ENCODE measurements at regions not wholly inside any gene's neighbourhood (a gene's known extent, or its start where the extent isn't known, plus 50 kb on each side); places are given as distances from the start of the nearest gene placed in this dataset.
A peak's percentile ranks its signal among the peaks of the same experiment; 100 is the strongest.

DNA sequence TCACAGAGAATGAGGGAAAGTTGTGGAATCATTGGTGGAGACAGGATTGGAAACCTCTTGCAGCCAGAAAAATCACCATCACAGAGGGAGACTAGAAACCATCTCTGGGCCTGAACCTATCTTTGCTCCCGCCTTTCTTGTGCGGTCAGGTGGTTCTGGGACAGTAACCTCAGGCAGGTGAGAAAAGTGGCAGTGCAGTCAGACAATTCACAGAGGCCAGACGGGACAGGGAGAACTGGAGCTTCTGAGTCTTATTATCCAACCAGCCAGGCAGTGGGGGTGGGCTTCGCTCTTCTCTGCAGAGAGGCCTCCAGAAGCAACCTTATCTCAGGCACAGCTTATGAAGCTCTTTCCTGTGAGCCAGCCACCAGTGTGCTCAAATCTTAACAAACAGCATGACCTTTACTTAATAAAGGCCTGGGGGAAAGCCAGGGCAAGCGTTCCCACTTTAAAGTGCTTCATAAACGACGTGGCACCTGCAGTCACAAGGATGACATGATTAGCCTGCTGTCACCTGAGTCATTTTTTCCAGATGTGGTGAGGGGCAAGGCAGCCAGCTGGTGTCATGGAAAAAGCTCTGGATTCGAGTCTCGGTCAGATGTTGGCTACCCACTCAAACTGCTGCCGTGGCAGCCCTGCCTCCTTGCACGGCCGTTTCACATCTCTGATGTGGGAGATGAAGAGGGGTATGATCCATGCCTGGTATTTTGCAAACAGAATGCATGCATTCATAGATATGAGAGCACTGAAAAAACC, 109.7 kb downstream of the B3GNT2 start:
- H3K36me3 Mint-ChIP-seq (ENCODE audit: low read depth): peaks cover 9% of the 10 kb centered on the region
- peak overlapping the region; percentile 98 for H3K27ac Mint-ChIP-seq
- no peaks in the 10 kb centered on the region for H3K9me3 Mint-ChIP-seq (ENCODE audit: insufficient read depth)
- H3K27me3 Mint-ChIP-seq (ENCODE audit: low read depth): no peaks in the 10 kb centered on the region
- ATAC-seq (peak; percentile 28), DNase-seq (peak; percentile 67)
- H3K4me3 Mint-ChIP-seq: peak overlapping the region; percentile 5
- POLR2A ChIA-PET: interaction anchor here (0.7 to 2.0 kb wide), 6 partner anchors 8 to 110 kb away, joined by 3 to 11 read pairs (median 4); partner anchors contain the start of gene B3GNT2
- CTCF ChIA-PET: interaction anchor here (0.9 to 1.9 kb wide), 4 partner anchors 8 to 105 kb away, joined by 3 to 6 read pairs (median 4); no protein-coding TSS in a partner anchor
- H3K4me1 Mint-ChIP-seq (ENCODE audit: low read depth): peaks cover 93% of the 10 kb centered on the region

DNA sequence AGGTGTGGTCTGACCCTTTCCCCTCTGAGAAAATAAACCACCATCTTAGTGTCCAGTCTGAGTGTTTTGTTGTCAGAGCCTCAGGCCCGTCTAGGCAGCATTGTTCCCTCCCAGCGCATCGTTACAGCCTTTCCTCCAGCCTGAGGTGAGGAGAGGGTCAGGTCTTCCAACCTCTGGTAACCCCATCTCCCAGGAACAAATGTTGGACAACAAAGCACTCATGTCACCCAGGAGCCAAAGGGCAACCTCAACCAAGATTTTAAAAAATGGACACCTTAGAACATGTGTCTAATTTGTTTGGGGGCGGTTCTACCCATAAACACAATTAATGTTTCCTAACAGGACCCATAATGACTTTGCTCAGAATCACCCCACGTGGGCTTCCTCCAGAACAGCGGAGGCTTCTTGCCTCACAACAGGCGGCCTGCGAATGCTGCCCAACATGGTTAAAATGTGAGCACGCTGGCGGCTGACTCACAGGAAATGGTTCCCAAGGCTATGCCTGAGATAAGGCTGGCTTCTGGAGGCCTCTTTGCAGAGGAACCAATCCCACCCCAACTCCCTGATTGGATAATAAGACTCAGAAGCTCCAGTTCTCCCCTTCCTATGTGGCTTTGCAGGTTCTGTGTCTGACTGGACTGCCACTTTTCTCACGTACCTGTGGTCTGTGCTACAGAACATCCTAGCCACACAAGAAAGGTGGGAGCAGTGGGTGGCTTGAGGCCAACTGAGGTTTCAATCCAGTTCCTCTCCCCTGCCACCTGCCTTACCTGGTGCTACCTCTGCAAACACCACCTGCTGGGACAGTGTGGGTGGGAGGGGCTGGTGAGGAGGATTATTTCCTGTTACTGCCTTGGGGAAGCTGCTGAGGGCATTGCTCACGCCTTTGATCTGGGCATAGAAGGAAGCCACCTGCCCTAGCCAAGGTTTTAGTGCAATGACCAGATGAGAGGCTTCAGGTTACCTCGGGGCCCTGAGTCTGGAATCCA, 108.8 kb downstream of the B3GNT2 start:
- ChIA-PET CTCF (interaction anchor here (1.1 to 3.6 kb wide), 7 partner anchors 8 to 106 kb away, joined by 3 to 16 read pairs (median 5); no protein-coding TSS in a partner anchor), POLR2A (interaction anchor here (0.6 to 1.6 kb wide), 3 partner anchors 9 to 86 kb away, joined by 3 to 8 read pairs (median 4); no protein-coding TSS in a partner anchor)
- H3K36me3 Mint-ChIP-seq (ENCODE audit: low read depth): peaks cover 9% of the 10 kb centered on the region
- H3K27ac Mint-ChIP-seq: peak overlapping the region; percentile 98
- DNase-seq (peak; percentile 75), ATAC-seq (peak; percentile 46)
- no peaks in the 10 kb centered on the region for H3K27me3 Mint-ChIP-seq (ENCODE audit: low read depth)
- peak overlapping the region; percentile 61 for H3K4me3 Mint-ChIP-seq
- H3K9me3 Mint-ChIP-seq (ENCODE audit: insufficient read depth): no peaks in the 10 kb centered on the region
- H3K4me1 Mint-ChIP-seq (ENCODE audit: low read depth): peaks cover 88% of the 10 kb centered on the region

GRCh38 chr2:62303788-62304187, 107.9 kb downstream of the B3GNT2 start:
- Mint-ChIP-seq H3K9me3 (ENCODE audit: insufficient read depth) (no peaks in the 10 kb centered on the region), H3K4me1 (ENCODE audit: low read depth) (peaks cover 81% of the 10 kb centered on the region), H3K4me3 (peak overlapping the region; percentile 61), H3K27ac (peak overlapping the region; percentile 98), H3K36me3 (ENCODE audit: low read depth) (peaks cover 9% of the 10 kb centered on the region), H3K27me3 (ENCODE audit: low read depth) (no peaks in the 10 kb centered on the region)
- CTCF ChIA-PET: interaction anchor here (1.1 to 3.6 kb wide), 4 partner anchors 9 to 104 kb away, joined by 3 to 16 read pairs (median 10); no protein-coding TSS in a partner anchor
- no peak for ATAC-seq
- POLR2A ChIA-PET: interaction anchor here (0.6 to 1.8 kb wide), 3 partner anchors 10 to 103 kb away, joined by 3 to 6 read pairs (median 6); no protein-coding TSS in a partner anchor
- DNase-seq: no peak

GRCh38 chr2:62302631-62303435, 106.9 kb downstream of the B3GNT2 start:
- no peaks in the 10 kb centered on the region for H3K27me3 Mint-ChIP-seq (ENCODE audit: low read depth)
- H3K4me3 Mint-ChIP-seq: no peak overlapping the region
- peaks cover 71% of the 10 kb centered on the region for H3K4me1 Mint-ChIP-seq (ENCODE audit: low read depth)
- POLR2A ChIA-PET: interaction anchor here (1.1 to 1.8 kb wide), 4 partner anchors 11 to 107 kb away, joined by 4 to 6 read pairs (median 6); no protein-coding TSS in a partner anchor
- peak overlapping the region; percentile 98 for H3K27ac Mint-ChIP-seq
- ATAC-seq: no peak
- CTCF ChIA-PET: interaction anchor here (0.9 to 3.6 kb wide), 6 partner anchors 10 to 309 kb away, joined by 3 to 16 read pairs (median 10); no protein-coding TSS in a partner anchor
- peaks cover 9% of the 10 kb centered on the region for H3K36me3 Mint-ChIP-seq (ENCODE audit: low read depth)
- no peak for DNase-seq
- no peaks in the 10 kb centered on the region for H3K9me3 Mint-ChIP-seq (ENCODE audit: insufficient read depth)

- CTCF ChIA-PET: interaction anchor here (1.2 to 3.3 kb wide), 9 partner anchors 8 to 110 kb away, joined by 3 to 16 read pairs (median 3); no protein-coding TSS in a partner anchor
- ATAC-seq (no peak), DNase-seq (no peak)
- Mint-ChIP-seq H3K4me1 (ENCODE audit: low read depth) (peaks cover 55% of the 10 kb centered on the region), H3K9me3 (ENCODE audit: insufficient read depth) (no peaks in the 10 kb centered on the region), H3K4me3 (no peak overlapping the region), H3K27ac (no peak overlapping the region), H3K27me3 (ENCODE audit: low read depth) (no peaks in the 10 kb centered on the region), H3K36me3 (ENCODE audit: low read depth) (peaks cover 9% of the 10 kb centered on the region)
- POLR2A ChIA-PET: no interaction called here
Measured at GRCh38 chr2:62300925-62301324, 105.0 kb downstream of the B3GNT2 start.

DNA sequence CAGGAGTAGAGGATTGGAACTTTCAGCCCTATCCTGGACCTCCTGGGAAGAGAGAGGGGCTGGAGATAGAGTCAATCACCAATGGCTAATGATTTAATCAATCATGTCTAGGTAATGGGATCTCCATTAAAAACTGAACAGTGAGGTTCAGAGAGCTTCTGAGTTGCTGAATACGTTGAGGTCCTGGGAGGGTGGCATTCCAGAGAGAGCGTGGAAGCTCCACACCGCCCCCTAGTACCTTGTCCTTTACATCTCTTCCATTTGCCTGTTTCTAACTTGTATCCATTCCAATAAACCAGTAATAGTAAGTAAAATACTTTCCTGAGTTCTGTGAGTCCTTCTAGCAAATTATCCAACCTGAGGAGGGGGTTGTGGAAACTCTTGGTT, 101.7 kb downstream of the B3GNT2 start:
- H3K27me3 Mint-ChIP-seq (ENCODE audit: low read depth): no peaks in the 10 kb centered on the region
- ATAC-seq: no peak
- CTCF ChIA-PET: interaction anchor here (0.8 to 1.4 kb wide), 3 partner anchors 10 to 35 kb away, joined by 3 read pairs; no protein-coding TSS in a partner anchor

GRCh38 chr2:62296832-62297623, 101.1 kb downstream of the B3GNT2 start:
- CTCF ChIA-PET: interaction anchor here (0.8 to 1.4 kb wide), 3 partner anchors 9 to 35 kb away, joined by 3 read pairs; no protein-coding TSS in a partner anchor
- Mint-ChIP-seq H3K27ac (no peak overlapping the region), H3K4me1 (ENCODE audit: low read depth) (peaks cover 22% of the 10 kb centered on the region), H3K9me3 (ENCODE audit: insufficient read depth) (no peaks in the 10 kb centered on the region), H3K36me3 (ENCODE audit: low read depth) (no peaks in the 10 kb centered on the region), H3K27me3 (ENCODE audit: low read depth) (no peaks in the 10 kb centered on the region), H3K4me3 (no peak overlapping the region)
- DNase-seq: no peak
- ATAC-seq: no peak
- POLR2A ChIA-PET: no interaction called here

More for the DNA sequence above, 101.7 kb downstream of the B3GNT2 start:
- H3K36me3 Mint-ChIP-seq (ENCODE audit: low read depth): no peaks in the 10 kb centered on the region
- no peaks in the 10 kb centered on the region for H3K9me3 Mint-ChIP-seq (ENCODE audit: insufficient read depth)
- DNase-seq: no peak
- peaks cover 22% of the 10 kb centered on the region for H3K4me1 Mint-ChIP-seq (ENCODE audit: low read depth)
- H3K4me3 Mint-ChIP-seq: no peak overlapping the region
- no peak overlapping the region for H3K27ac Mint-ChIP-seq
- POLR2A ChIA-PET: no interaction called here

DNA sequence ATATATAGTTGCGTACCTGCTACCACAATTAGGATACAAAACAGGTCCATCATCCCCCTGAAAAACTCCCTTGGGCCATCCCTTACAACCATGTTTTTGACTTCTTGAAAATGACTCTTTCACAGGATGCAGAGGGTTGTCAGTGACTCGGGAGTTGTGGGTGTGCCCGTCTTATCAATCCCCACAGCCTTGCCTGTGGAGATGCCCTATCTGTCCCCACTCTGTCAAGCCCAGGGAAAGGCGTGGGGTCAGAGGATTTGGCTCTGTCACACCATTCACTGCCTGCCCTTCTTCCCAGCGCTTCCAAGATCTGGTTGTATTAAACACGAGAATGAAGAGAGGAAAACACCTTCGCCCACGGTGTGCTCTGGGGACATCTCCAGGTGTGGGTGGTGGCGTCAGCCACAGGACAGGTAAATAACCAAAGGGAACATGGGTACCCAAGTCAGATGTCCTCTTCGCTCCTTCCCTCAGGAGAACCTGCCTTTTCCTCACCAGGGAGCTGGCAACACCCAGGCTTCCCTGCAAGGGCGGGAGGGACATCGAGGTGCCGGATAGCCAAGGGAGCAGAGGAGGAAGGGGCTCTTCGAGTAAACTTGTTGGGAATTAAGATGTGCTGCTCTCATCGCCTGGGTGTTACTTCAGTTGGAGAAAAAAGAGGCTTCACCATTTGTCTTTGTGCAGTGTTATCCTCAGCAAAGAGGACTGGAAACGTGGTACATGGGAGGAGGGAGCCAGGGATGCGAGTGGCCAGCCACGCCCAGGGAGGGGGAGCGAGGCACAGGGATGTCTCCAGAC, 100.3 kb downstream of the B3GNT2 start:
- no peak overlapping the region for H3K4me3 Mint-ChIP-seq
- H3K4me1 Mint-ChIP-seq (ENCODE audit: low read depth): peaks cover 21% of the 10 kb centered on the region
- ChIA-PET CTCF (no interaction called here), POLR2A (no interaction called here)
- no peaks in the 10 kb centered on the region for H3K9me3 Mint-ChIP-seq (ENCODE audit: insufficient read depth)
- H3K36me3 Mint-ChIP-seq (ENCODE audit: low read depth): no peaks in the 10 kb centered on the region
- H3K27me3 Mint-ChIP-seq (ENCODE audit: low read depth): no peaks in the 10 kb centered on the region
- DNase-seq (no peak), ATAC-seq (no peak)
- no peak overlapping the region for H3K27ac Mint-ChIP-seq

- Mint-ChIP-seq H3K4me1 (ENCODE audit: low read depth) (peaks cover 16% of the 10 kb centered on the region), H3K36me3 (ENCODE audit: low read depth) (no peaks in the 10 kb centered on the region), H3K27ac (no peak overlapping the region), H3K9me3 (ENCODE audit: insufficient read depth) (no peaks in the 10 kb centered on the region), H3K4me3 (no peak overlapping the region), H3K27me3 (ENCODE audit: low read depth) (no peaks in the 10 kb centered on the region)
- ChIA-PET POLR2A (no interaction called here), CTCF (interaction anchor here (1.5 kb wide), 1 partner anchor 10 kb away, joined by 3 read pairs; no protein-coding TSS in a partner anchor)
- DNase-seq (no peak), ATAC-seq (no peak)
Measured at GRCh38 chr2:62293490-62294271, 97.8 kb downstream of the B3GNT2 start.
